Activated T-helper 1 cell treated with anti-CD3 and anti-CD28 coated beads, Interleukin-12 subunit alpha, Interleukin-12 subunit beta, Interleukin-2, Interleukin-4 antibody, amounts not matched to agents 30 ng/mL and 10 ng/mL and 1 ng/mL, durations not matched to agents 14 hours and 24 hours and 36 hours (primary cell): ENCODE measurements at regions not wholly inside any gene's neighbourhood (a gene's known extent, or its start where the extent isn't known, plus 50 kb on each side); places are given as distances from the start of the nearest gene placed in this dataset.

Experiments used
- DNase-seq: peaks from one replicate; pipeline ENCODE4 v3.0.0; 2021; ENCODE audit warnings: low spot score
- H3K27ac Mint-ChIP-seq: one replicate; pipeline ENCODE4 v1.8.0; 2021; ENCODE audit warnings: mild to moderate bottlenecking, mixed read lengths
- H3K27me3 Mint-ChIP-seq: one replicate; pipeline ENCODE4 v1.8.0; 2022; ENCODE audit warnings: mild to moderate bottlenecking, moderate library complexity, mixed read lengths; ENCODE audit not compliant: insufficient read depth
- H3K36me3 Mint-ChIP-seq: one replicate; pipeline ENCODE4 v1.8.0; 2021; ENCODE audit warnings: low read depth, mixed read lengths
- H3K4me1 Mint-ChIP-seq: one replicate; pipeline ENCODE4 v1.8.0; 2021; ENCODE audit warnings: low read depth, mixed read lengths
- H3K4me3 Mint-ChIP-seq: one replicate; pipeline ENCODE4 v1.8.0; 2021; ENCODE audit warnings: mild to moderate bottlenecking, moderate library complexity, mixed read lengths
- H3K9me3 Mint-ChIP-seq: one replicate; pipeline ENCODE4 v1.8.0; 2021; ENCODE audit warnings: mixed read lengths
- intact Hi-C: fragments of 100-400 bp; cut with micrococcal nuclease; formaldehyde crosslinking; loops from one replicate; pipeline ENCODE4 v1.15.1; 2024

GRCh38 chr14:89060191-89060590 is 235.7 kb downstream of the TTC8 start:
- Mint-ChIP-seq H3K27me3 (peaks cover 17% of the 10 kb centered on the region), H3K9me3 (no peaks in the 10 kb centered on the region), H3K27ac (no peak overlapping the region), H3K4me1 (no peaks in the 10 kb centered on the region), H3K36me3 (no peaks in the 10 kb centered on the region), H3K4me3 (no peak overlapping the region)
- DNase-seq = no peak
- intact Hi-C loops = no loop called here

GRCh38 chr14:89061696-89062095 is 237.2 kb downstream of the TTC8 start:
- no peak overlapping the region for H3K27ac Mint-ChIP-seq
- no peaks in the 10 kb centered on the region for H3K4me1 Mint-ChIP-seq
- DNase-seq = no peak
- H3K36me3 Mint-ChIP-seq = no peaks in the 10 kb centered on the region
- no peaks in the 10 kb centered on the region for H3K9me3 Mint-ChIP-seq
- H3K4me3 Mint-ChIP-seq = no peak overlapping the region
- intact Hi-C loops = no loop called here
- H3K27me3 Mint-ChIP-seq = peaks cover 19% of the 10 kb centered on the region

- H3K9me3 Mint-ChIP-seq = no peaks in the 10 kb centered on the region
- H3K4me1 Mint-ChIP-seq = peaks cover 6% of the 10 kb centered on the region
- H3K36me3 Mint-ChIP-seq = no peaks in the 10 kb centered on the region
- intact Hi-C loops = no loop called here
- H3K4me3 Mint-ChIP-seq = no peak overlapping the region
- H3K27ac Mint-ChIP-seq = no peak overlapping the region
- DNase-seq = no peak
- peaks cover 19% of the 10 kb centered on the region for H3K27me3 Mint-ChIP-seq
These were observed 241.4 kb downstream of the TTC8 start for GRCh38 chr14:89065879-89066278.

- H3K4me3 Mint-ChIP-seq = no peak overlapping the region
- intact Hi-C loops = no loop called here
- DNase-seq = no peak
- peaks cover 6% of the 10 kb centered on the region for H3K4me1 Mint-ChIP-seq
- no peaks in the 10 kb centered on the region for H3K9me3 Mint-ChIP-seq
- H3K27ac Mint-ChIP-seq = no peak overlapping the region
- no peaks in the 10 kb centered on the region for H3K36me3 Mint-ChIP-seq
- peaks cover 26% of the 10 kb centered on the region for H3K27me3 Mint-ChIP-seq
These were observed 243.0 kb downstream of the TTC8 start for GRCh38 chr14:89067293-89067972.

GRCh38 chr14:89078021-89078795 is 253.8 kb downstream of the TTC8 start:
- no peak overlapping the region for H3K4me3 Mint-ChIP-seq
- H3K4me1 Mint-ChIP-seq = no peaks in the 10 kb centered on the region
- H3K27me3 Mint-ChIP-seq = peaks cover 14% of the 10 kb centered on the region
- no peak for DNase-seq
- H3K27ac Mint-ChIP-seq = no peak overlapping the region
- no peaks in the 10 kb centered on the region for H3K9me3 Mint-ChIP-seq
- H3K36me3 Mint-ChIP-seq = no peaks in the 10 kb centered on the region
- intact Hi-C loops = no loop called here

GRCh38 chr14:89085231-89085731 is 260.8 kb downstream of the TTC8 start:
- intact Hi-C loops = no loop called here
- H3K4me3 Mint-ChIP-seq = no peak overlapping the region
- no peaks in the 10 kb centered on the region for H3K9me3 Mint-ChIP-seq

GRCh38 chr14:89085737-89086382 is 261.4 kb downstream of the TTC8 start:
- Mint-ChIP-seq H3K36me3 (no peaks in the 10 kb centered on the region), H3K27ac (no peak overlapping the region), H3K27me3 (peaks cover 7% of the 10 kb centered on the region), H3K4me3 (no peak overlapping the region), H3K4me1 (no peaks in the 10 kb centered on the region), H3K9me3 (no peaks in the 10 kb centered on the region)
- intact Hi-C loops = no loop called here
- no peak for DNase-seq

More at GRCh38 chr14:89085231-89085731, 260.8 kb downstream of the TTC8 start:
- H3K27ac Mint-ChIP-seq = no peak overlapping the region
- no peaks in the 10 kb centered on the region for H3K36me3 Mint-ChIP-seq
- peaks cover 7% of the 10 kb centered on the region for H3K27me3 Mint-ChIP-seq
- no peaks in the 10 kb centered on the region for H3K4me1 Mint-ChIP-seq
- no peak for DNase-seq

- no peak overlapping the region for H3K27ac Mint-ChIP-seq
- no peaks in the 10 kb centered on the region for H3K36me3 Mint-ChIP-seq
- peaks cover 7% of the 10 kb centered on the region for H3K27me3 Mint-ChIP-seq
- H3K4me3 Mint-ChIP-seq = no peak overlapping the region
- intact Hi-C loops = no loop called here
- peaks cover 8% of the 10 kb centered on the region for H3K9me3 Mint-ChIP-seq
- H3K4me1 Mint-ChIP-seq = no peaks in the 10 kb centered on the region
- no peak for DNase-seq
These were observed 264.1 kb downstream of the TTC8 start for GRCh38 chr14:89088530-89088929.

- DNase-seq = no peak
- Mint-ChIP-seq H3K4me1 (no peaks in the 10 kb centered on the region), H3K27me3 (peaks cover 6% of the 10 kb centered on the region), H3K4me3 (no peak overlapping the region), H3K9me3 (peaks cover 8% of the 10 kb centered on the region), H3K36me3 (no peaks in the 10 kb centered on the region), H3K27ac (no peak overlapping the region)
- intact Hi-C loops = no loop called here
These were observed 264.9 kb downstream of the TTC8 start for GRCh38 chr14:89089330-89089729.

GRCh38 chr14:89091781-89092180 is 267.3 kb downstream of the TTC8 start:
- intact Hi-C loops = no loop called here
- peaks cover 6% of the 10 kb centered on the region for H3K27me3 Mint-ChIP-seq

GRCh38 chr14:89093083-89093730 is 268.8 kb downstream of the TTC8 start:
- H3K27me3 Mint-ChIP-seq = peaks cover 2% of the 10 kb centered on the region
- no peak overlapping the region for H3K27ac Mint-ChIP-seq
- H3K9me3 Mint-ChIP-seq = peaks cover 8% of the 10 kb centered on the region
- H3K4me3 Mint-ChIP-seq = no peak overlapping the region
- DNase-seq = no peak
- H3K4me1 Mint-ChIP-seq = no peaks in the 10 kb centered on the region
- H3K36me3 Mint-ChIP-seq = no peaks in the 10 kb centered on the region
- intact Hi-C loops = no loop called here

More at GRCh38 chr14:89091781-89092180, 267.3 kb downstream of the TTC8 start:
- Mint-ChIP-seq H3K27ac (no peak overlapping the region), H3K4me1 (no peaks in the 10 kb centered on the region), H3K36me3 (no peaks in the 10 kb centered on the region), H3K9me3 (peaks cover 8% of the 10 kb centered on the region), H3K4me3 (no peak overlapping the region)
- DNase-seq = no peak

- DNase-seq = no peak
- Mint-ChIP-seq H3K27ac (no peak overlapping the region), H3K9me3 (peaks cover 8% of the 10 kb centered on the region), H3K4me1 (no peaks in the 10 kb centered on the region), H3K4me3 (no peak overlapping the region), H3K36me3 (no peaks in the 10 kb centered on the region), H3K27me3 (no peaks in the 10 kb centered on the region)
- intact Hi-C loops = no loop called here
These were observed 270.6 kb downstream of the TTC8 start for GRCh38 chr14:89095036-89095435.
